Neural cell (in vitro differentiated cells): ENCODE measurements at regions not wholly inside any gene's neighbourhood (a gene's known extent, or its start where the extent isn't known, plus 50 kb on each side); places are given as distances from the start of the nearest gene placed in this dataset.
A peak's percentile ranks its signal among the peaks of the same experiment; 100 is the strongest.

Source experiments
- EP300 ChIP-seq: fragments of 450-650 bp; conservative IDR thresholded peaks from 2 replicates; pipeline ENCODE4 v1.6.1; 2014; ENCODE audit warnings: antibody characterized with exemption, mild to moderate bottlenecking, moderate library complexity; ENCODE audit not compliant: poor library complexity, severe bottlenecking
- EZH2 ChIP-seq: fragments of 200-600, 300-800 bp; shearing (Covaris generic), sonication (generic); IDR thresholded peaks from 2 replicates; pipeline ENCODE4 v1.6.1; 2014; ENCODE audit warnings: antibody characterized with exemption, low read length, borderline replicate concordance, mild to moderate bottlenecking; ENCODE audit not compliant: insufficient read depth, poor library complexity, severe bottlenecking
- MXI1 ChIP-seq: fragments of 450-650 bp; conservative IDR thresholded peaks from 2 replicates; pipeline ENCODE4 v1.6.1; 2014; ENCODE audit warnings: antibody characterized with exemption, mild to moderate bottlenecking; ENCODE audit not compliant: poor library complexity, severe bottlenecking
- POLR2AphosphoS5 ChIP-seq: IDR thresholded peaks from 2 replicates; pipeline ENCODE4 v1.6.1; 2012
- RAD21 ChIP-seq: fragments of 450-650 bp; conservative IDR thresholded peaks from 2 replicates; pipeline ENCODE4 v1.6.1; 2014; ENCODE audit warnings: antibody characterized with exemption, mild to moderate bottlenecking, moderate library complexity
- SMC3 ChIP-seq: fragments of 450-650 bp; conservative IDR thresholded peaks from 2 replicates; pipeline ENCODE4 v1.6.1; 2014; ENCODE audit warnings: antibody characterized with exemption, mild to moderate bottlenecking, moderate library complexity; ENCODE audit not compliant: poor library complexity
- TAF1 ChIP-seq: IDR thresholded peaks from 2 replicates; pipeline ENCODE4 v1.6.1; 2012; ENCODE audit warnings: low read depth
- TF ChIP-seq, protein P1 (sequence below): fragments of 450-650 bp; IDR thresholded peaks from 2 replicates; pipeline ENCODE4 v1.5.1; 2014; ENCODE audit warnings: antibody characterized with exemption, mild to moderate bottlenecking, moderate library complexity; ENCODE audit not compliant: poor library complexity, severe bottlenecking
- TF ChIP-seq, protein P2 (sequence below): IDR thresholded peaks from 2 replicates; pipeline ENCODE4 v1.6.1; 2012; ENCODE audit warnings: borderline replicate concordance

DNA sequence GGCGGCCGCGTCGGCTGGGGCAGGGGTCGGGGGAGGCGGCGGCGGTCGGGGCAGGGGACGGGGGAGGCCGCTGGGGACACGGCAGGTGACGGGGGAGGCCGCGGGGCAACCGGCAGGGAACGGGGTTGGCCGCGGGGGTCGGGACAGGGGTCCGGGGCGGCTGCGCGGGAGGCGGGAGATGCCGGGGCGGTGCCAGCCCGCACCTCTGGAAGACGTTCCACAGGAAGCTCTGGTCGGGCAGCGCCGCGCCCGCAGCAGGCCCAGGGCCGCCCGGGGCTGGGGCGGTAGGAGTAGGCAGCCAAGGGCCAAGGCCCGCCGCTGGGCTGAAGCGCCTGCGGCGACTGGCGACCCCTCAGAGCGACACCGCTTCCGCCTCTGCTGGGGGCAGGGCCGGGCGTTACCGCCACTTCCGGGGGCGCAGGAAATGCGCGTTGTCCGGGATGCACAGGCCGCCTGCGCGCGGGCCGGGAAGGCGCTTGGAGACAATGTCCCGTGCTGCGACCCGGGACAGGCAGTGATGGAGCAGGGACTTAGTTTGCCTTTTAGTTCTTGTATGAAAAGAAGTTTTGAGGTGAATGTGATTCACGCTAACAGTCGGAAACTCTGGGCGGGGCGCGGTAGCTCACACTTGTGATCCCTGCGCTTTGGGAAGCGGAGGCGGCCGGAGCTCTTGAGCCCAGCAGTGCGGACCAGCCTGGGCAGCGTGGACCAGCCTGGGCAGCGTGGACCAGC, 110.0 kb upstream of the LPCAT1 start:
- TF ChIP-seq, protein P1, sequence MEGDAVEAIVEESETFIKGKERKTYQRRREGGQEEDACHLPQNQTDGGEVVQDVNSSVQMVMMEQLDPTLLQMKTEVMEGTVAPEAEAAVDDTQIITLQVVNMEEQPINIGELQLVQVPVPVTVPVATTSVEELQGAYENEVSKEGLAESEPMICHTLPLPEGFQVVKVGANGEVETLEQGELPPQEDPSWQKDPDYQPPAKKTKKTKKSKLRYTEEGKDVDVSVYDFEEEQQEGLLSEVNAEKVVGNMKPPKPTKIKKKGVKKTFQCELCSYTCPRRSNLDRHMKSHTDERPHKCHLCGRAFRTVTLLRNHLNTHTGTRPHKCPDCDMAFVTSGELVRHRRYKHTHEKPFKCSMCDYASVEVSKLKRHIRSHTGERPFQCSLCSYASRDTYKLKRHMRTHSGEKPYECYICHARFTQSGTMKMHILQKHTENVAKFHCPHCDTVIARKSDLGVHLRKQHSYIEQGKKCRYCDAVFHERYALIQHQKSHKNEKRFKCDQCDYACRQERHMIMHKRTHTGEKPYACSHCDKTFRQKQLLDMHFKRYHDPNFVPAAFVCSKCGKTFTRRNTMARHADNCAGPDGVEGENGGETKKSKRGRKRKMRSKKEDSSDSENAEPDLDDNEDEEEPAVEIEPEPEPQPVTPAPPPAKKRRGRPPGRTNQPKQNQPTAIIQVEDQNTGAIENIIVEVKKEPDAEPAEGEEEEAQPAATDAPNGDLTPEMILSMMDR, result no peak
- TF ChIP-seq EZH2 (no peak), SMC3 (no peak), EP300 (no peak), RAD21 (no peak), POLR2AphosphoS5 (peak; percentile 73), TAF1 (no peak), MXI1 (peak; percentile 31)
- TF ChIP-seq, protein P2, sequence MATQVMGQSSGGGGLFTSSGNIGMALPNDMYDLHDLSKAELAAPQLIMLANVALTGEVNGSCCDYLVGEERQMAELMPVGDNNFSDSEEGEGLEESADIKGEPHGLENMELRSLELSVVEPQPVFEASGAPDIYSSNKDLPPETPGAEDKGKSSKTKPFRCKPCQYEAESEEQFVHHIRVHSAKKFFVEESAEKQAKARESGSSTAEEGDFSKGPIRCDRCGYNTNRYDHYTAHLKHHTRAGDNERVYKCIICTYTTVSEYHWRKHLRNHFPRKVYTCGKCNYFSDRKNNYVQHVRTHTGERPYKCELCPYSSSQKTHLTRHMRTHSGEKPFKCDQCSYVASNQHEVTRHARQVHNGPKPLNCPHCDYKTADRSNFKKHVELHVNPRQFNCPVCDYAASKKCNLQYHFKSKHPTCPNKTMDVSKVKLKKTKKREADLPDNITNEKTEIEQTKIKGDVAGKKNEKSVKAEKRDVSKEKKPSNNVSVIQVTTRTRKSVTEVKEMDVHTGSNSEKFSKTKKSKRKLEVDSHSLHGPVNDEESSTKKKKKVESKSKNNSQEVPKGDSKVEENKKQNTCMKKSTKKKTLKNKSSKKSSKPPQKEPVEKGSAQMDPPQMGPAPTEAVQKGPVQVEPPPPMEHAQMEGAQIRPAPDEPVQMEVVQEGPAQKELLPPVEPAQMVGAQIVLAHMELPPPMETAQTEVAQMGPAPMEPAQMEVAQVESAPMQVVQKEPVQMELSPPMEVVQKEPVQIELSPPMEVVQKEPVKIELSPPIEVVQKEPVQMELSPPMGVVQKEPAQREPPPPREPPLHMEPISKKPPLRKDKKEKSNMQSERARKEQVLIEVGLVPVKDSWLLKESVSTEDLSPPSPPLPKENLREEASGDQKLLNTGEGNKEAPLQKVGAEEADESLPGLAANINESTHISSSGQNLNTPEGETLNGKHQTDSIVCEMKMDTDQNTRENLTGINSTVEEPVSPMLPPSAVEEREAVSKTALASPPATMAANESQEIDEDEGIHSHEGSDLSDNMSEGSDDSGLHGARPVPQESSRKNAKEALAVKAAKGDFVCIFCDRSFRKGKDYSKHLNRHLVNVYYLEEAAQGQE, result no peak
